HL-60 (cell line): ENCODE measurements at regions not wholly inside any gene's neighbourhood (a gene's known extent, or its start where the extent isn't known, plus 50 kb on each side); places are given as distances from the start of the nearest gene placed in this dataset.
"Not testable (repeated sequence)": the region's sequence is repeated elsewhere in the genome, so short reads cannot be mapped to it uniquely, and the experiment has no call there.

Experiments
- CTCF ChIP-seq: IDR thresholded peaks from one replicate; pipeline ENCODE4 v1.5.1; 2011; ENCODE audit warnings: low read length, control low read depth, inconsistent platforms; ENCODE audit not compliant: insufficient read depth
- POLR2AphosphoS5 ChIP-seq: IDR thresholded peaks from 2 replicates; pipeline ENCODE4 v1.6.1; 2012; ENCODE audit warnings: low read depth
- REST ChIP-seq: IDR thresholded peaks from 2 replicates; pipeline ENCODE4 v1.6.1; 2012; ENCODE audit warnings: low read depth; ENCODE audit not compliant: insufficient replicate concordance

GRCh38 chr9:65385655-65386024 lies 100.6 kb upstream of the FOXD4L5 start:
- not testable (repeated sequence) for TF ChIP-seq CTCF, POLR2AphosphoS5, REST
